IPS DF 6.9 (cell line): ENCODE measurements at regions not wholly inside any gene's neighbourhood (a gene's known extent, or its start where the extent isn't known, plus 50 kb on each side); places are given as distances from the start of the nearest gene placed in this dataset.

Experiments
- DNase-seq: peaks from one replicate; pipeline ENCODE4 v3.0.0-alpha.2; 2013; ENCODE audit warnings: low read depth, low spot score
- H3K27ac ChIP-seq: one replicate; pipeline ENCODE4 v1.5.1; 2013; ENCODE audit warnings: low read length, control low read depth
- H3K27me3 ChIP-seq: 2 replicates; pipeline ENCODE4 v1.6.1; 2013; ENCODE audit warnings: mild to moderate bottlenecking, low read length; ENCODE audit not compliant: control insufficient read depth, insufficient read depth
- H3K36me3 ChIP-seq: 2 replicates; pipeline ENCODE4 v1.6.1; 2013; ENCODE audit warnings: low read length; ENCODE audit not compliant: control insufficient read depth, insufficient read depth
- H3K4me1 ChIP-seq: 2 replicates; pipeline ENCODE4 v1.6.1; 2013; ENCODE audit warnings: low read length; ENCODE audit not compliant: control insufficient read depth, insufficient read depth
- H3K4me3 ChIP-seq: 2 replicates; pipeline ENCODE4 v1.5.1; 2013; ENCODE audit warnings: mild to moderate bottlenecking, low read length
- H3K9me3 ChIP-seq: 2 replicates; pipeline ENCODE4 v1.6.1; 2013; ENCODE audit warnings: low read length, inconsistent platforms; ENCODE audit not compliant: control insufficient read depth, insufficient read depth
- WGBS: extraction: QIAGEN DNeasy Blood & Tissue Kit; methylation state at CpG from one replicate; pipeline ENCODE4 v1.1.7; 2013; ENCODE audit warnings: mixed read lengths, missing lambda C conversion rate; ENCODE audit not compliant: insufficient read length, insufficient coverage; 5-methylcytosine and 5-hydroxymethylcytosine counted together

DNA sequence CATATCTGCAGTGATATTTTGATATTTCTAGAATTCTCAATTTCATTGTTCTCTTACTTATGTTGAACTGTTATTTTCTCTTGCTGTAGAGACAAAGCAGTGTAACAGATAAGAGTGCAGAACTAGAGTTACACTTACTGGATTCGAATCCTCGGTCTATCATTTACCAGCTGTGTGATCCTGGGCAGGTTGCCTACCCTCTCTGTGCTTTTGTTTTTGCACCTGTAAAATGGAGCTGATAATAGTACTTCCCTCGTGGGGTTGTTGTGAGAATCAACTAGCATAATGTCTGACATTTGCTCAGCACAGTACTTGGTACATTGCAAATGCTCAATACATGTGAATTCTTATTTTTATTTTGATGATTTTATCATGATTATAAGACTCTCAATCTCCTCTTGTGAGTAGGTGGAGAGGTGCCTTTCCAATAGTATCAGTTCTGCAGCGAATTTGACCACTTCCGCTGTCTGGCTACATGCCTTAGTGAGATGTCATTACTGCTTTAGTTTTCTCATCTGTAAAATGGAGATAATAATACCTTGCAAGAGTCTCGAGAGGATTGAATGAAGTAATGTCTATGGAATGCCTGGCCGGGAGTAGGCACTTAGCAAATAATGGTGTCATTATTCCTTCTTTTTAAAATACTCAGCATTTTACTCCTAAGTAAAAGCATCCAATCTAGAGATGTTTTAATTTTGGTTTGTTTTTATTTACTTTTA is 312.2 kb upstream of the MAF start:
- Histone ChIP-seq H3K4me3 (no peak overlapping the region), H3K36me3 (no peaks in the 10 kb centered on the region), H3K27ac (no peak overlapping the region), H3K4me1 (no peaks in the 10 kb centered on the region; the same call in 1 of the 2 replicates), H3K27me3 (no peaks in the 10 kb centered on the region), H3K9me3 (no peaks in the 10 kb centered on the region)
- WGBS: no CpG with 5 or more reads among the region's 7 CpGs
- DNase-seq: no peak

DNA sequence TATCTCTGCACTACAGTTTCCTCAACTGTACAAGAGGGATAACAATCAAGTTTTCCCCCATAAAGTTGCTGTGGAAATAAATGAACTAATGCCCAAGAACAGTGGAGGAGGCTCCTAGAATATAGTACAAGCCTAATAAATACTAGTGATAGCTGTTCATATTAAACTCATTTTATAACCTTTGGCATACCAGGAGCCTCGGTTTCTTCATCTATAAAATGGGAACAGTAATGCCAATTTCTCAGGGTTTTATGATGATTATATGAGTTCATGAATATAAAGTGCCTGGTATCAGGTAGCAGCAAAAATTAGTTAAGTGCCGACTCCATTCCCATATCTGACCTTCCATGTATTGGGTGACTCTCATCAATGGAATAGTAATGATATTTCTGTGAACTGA is 311.1 kb upstream of the MAF start:
- H3K36me3 ChIP-seq: no peaks in the 10 kb centered on the region
- no peaks in the 10 kb centered on the region; the same call in 1 of the 2 replicates for H3K4me1 ChIP-seq
- H3K27me3 ChIP-seq: no peaks in the 10 kb centered on the region
- no CpG with 5 or more reads among the region's 2 CpGs for WGBS
- H3K4me3 ChIP-seq: no peak overlapping the region
- H3K9me3 ChIP-seq: no peaks in the 10 kb centered on the region
- H3K27ac ChIP-seq: no peak overlapping the region
- DNase-seq: no peak

- Histone ChIP-seq H3K4me1 (no peaks in the 10 kb centered on the region; the same call in 1 of the 2 replicates), H3K27ac (no peak overlapping the region), H3K36me3 (no peaks in the 10 kb centered on the region), H3K4me3 (no peak overlapping the region), H3K9me3 (no peaks in the 10 kb centered on the region), H3K27me3 (no peaks in the 10 kb centered on the region)
- no CpG with 5 or more reads among the region's 7 CpGs for WGBS
- no peak for DNase-seq
These were observed 309.0 kb upstream of the MAF start for GRCh38 chr16:79909571-79909970.

DNA sequence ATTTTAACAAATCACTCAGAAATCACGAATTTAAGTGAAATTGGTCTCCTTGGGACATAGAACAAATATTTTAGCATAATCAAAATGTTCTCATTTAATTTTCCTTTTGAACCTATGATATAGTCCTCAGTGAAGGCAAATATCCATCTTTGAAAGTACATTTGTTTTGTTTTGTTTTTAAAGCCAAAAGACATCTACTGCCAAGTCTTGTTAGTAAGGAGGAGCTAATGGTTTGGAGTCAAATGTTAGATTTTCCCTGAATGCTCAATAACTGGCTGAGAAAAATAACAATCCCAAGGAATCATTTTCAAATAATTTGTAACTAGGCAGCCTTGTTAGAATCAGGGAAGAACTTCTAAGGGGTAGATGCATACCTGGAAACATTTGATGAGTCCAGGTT is 302.9 kb upstream of the MAF start:
- H3K9me3 ChIP-seq: no peaks in the 10 kb centered on the region
- no peaks in the 10 kb centered on the region for H3K27me3 ChIP-seq
- no CpG with 5 or more reads among the region's 1 CpG for WGBS
- no peak overlapping the region for H3K27ac ChIP-seq
- DNase-seq: no peak
- no peak overlapping the region for H3K4me3 ChIP-seq
- H3K36me3 ChIP-seq: no peaks in the 10 kb centered on the region
- no peaks in the 10 kb centered on the region for H3K4me1 ChIP-seq

- Histone ChIP-seq H3K27me3 (no peaks in the 10 kb centered on the region), H3K4me1 (no peaks in the 10 kb centered on the region), H3K9me3 (no peaks in the 10 kb centered on the region), H3K4me3 (no peak overlapping the region), H3K36me3 (no peaks in the 10 kb centered on the region), H3K27ac (no peak overlapping the region)
- no CpG with 5 or more reads among the region's 4 CpGs for WGBS
- DNase-seq: no peak
These were observed 301.8 kb upstream of the MAF start for GRCh38 chr16:79902351-79902750.

GRCh38 chr16:79901522-79901921 is 301.0 kb upstream of the MAF start:
- Histone ChIP-seq H3K36me3 (no peaks in the 10 kb centered on the region), H3K4me1 (no peaks in the 10 kb centered on the region), H3K27ac (no peak overlapping the region), H3K9me3 (no peaks in the 10 kb centered on the region), H3K4me3 (no peak overlapping the region), H3K27me3 (no peaks in the 10 kb centered on the region)
- WGBS: no CpG with 5 or more reads among the region's 4 CpGs
- DNase-seq: no peak

DNA sequence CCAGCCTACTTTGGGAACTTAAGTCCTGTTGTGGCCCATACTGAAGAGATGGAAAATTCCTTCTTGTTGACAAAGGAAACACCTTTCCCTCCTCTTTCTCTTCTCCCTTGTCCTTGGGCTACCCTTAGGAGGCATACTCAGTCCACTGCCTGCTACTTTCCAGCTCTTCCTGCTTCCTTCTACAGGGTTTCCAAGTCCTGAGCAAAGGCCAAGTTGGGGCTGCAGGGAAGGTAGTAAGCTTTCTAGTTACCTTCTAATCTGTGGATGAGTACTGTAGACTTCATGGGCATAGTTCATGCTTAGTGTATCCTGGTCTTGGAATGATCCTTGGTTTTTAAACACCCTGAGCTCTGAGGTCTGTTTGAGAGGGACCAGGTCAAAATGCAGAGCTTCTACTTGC is 299.2 kb upstream of the MAF start:
- no peak for DNase-seq
- H3K4me1 ChIP-seq: no peaks in the 10 kb centered on the region

GRCh38 chr16:79899316-79899715 is 298.8 kb upstream of the MAF start:
- Histone ChIP-seq H3K27me3 (no peaks in the 10 kb centered on the region), H3K9me3 (no peaks in the 10 kb centered on the region), H3K36me3 (no peaks in the 10 kb centered on the region), H3K4me1 (no peaks in the 10 kb centered on the region), H3K27ac (no peak overlapping the region), H3K4me3 (no peak overlapping the region)
- no CpG with 5 or more reads among the region's 3 CpGs for WGBS
- no peak for DNase-seq

More for the DNA sequence above, 299.2 kb upstream of the MAF start:
- Histone ChIP-seq H3K27me3 (no peaks in the 10 kb centered on the region), H3K9me3 (no peaks in the 10 kb centered on the region), H3K4me3 (no peak overlapping the region), H3K36me3 (no peaks in the 10 kb centered on the region), H3K27ac (no peak overlapping the region)

GRCh38 chr16:79898703-79899102 is 298.2 kb upstream of the MAF start:
- H3K27ac ChIP-seq: no peak overlapping the region
- no peaks in the 10 kb centered on the region for H3K4me1 ChIP-seq
- H3K36me3 ChIP-seq: no peaks in the 10 kb centered on the region
- H3K9me3 ChIP-seq: no peaks in the 10 kb centered on the region
- no peaks in the 10 kb centered on the region for H3K27me3 ChIP-seq
- DNase-seq: no peak
- H3K4me3 ChIP-seq: no peak overlapping the region
- WGBS: no CpG with 5 or more reads among the region's 3 CpGs

GRCh38 chr16:79897453-79898146 is 297.1 kb upstream of the MAF start:
- H3K4me1 ChIP-seq: no peaks in the 10 kb centered on the region
- WGBS: no CpG with 5 or more reads among the region's 8 CpGs
- no peaks in the 10 kb centered on the region for H3K9me3 ChIP-seq

DNA sequence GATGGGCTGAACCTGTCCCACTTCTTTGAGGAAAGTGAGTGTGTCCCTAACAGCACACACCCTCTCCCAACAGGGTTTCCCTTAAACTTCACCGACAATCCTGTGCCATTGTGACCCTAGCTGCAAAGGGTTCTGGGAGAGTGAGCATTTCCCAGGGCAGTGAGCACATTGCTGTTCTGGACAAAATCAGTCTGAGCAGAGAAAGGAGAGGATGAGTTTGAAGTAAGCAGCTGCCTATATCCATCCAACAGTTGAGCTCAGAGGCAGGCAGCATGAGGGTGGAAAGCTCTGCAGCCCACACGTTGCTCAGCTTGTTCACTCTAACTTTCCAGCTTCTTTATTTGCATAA is 296.5 kb upstream of the MAF start:
- H3K36me3 ChIP-seq: no peaks in the 10 kb centered on the region
- H3K27ac ChIP-seq: no peak overlapping the region
- no peak overlapping the region for H3K4me3 ChIP-seq
- WGBS: no CpG with 5 or more reads among the region's 2 CpGs
- H3K9me3 ChIP-seq: no peaks in the 10 kb centered on the region
- no peaks in the 10 kb centered on the region for H3K27me3 ChIP-seq
- H3K4me1 ChIP-seq: no peaks in the 10 kb centered on the region
- no peak for DNase-seq

More at GRCh38 chr16:79897453-79898146, 297.1 kb upstream of the MAF start:
- no peak overlapping the region for H3K27ac ChIP-seq
- no peaks in the 10 kb centered on the region for H3K36me3 ChIP-seq
- H3K4me3 ChIP-seq: no peak overlapping the region
- DNase-seq: no peak
- H3K27me3 ChIP-seq: no peaks in the 10 kb centered on the region
